ENCODE measurements at regions not wholly inside any gene's neighbourhood (a gene's known extent, or its start where the extent isn't known, plus 50 kb on each side); places are given as distances from the start of the nearest gene placed in this dataset.
"Not testable (repeated sequence)": the region's sequence is repeated elsewhere in the genome, so short reads cannot be mapped to it uniquely, and the experiment has no call there.

GRCh38 chr1:232417636-232418248, 212.2 kb downstream of the SIPA1L2 start:
- DNase-seq: no peak
- Mint-ChIP-seq H3K36me3 (no peaks in the 10 kb centered on the region), H3K9me3 (no peaks in the 10 kb centered on the region), H3K4me3 (no peak overlapping the region), H3K4me1 (no peaks in the 10 kb centered on the region), H3K27me3 (peaks cover 0 to 4% (median 0%) of the 10 kb centered on the region in 3 donors), H3K27ac (no peak overlapping the region)
- no peak for ATAC-seq (ENCODE audit: low read depth in 2 of 2)

DNA sequence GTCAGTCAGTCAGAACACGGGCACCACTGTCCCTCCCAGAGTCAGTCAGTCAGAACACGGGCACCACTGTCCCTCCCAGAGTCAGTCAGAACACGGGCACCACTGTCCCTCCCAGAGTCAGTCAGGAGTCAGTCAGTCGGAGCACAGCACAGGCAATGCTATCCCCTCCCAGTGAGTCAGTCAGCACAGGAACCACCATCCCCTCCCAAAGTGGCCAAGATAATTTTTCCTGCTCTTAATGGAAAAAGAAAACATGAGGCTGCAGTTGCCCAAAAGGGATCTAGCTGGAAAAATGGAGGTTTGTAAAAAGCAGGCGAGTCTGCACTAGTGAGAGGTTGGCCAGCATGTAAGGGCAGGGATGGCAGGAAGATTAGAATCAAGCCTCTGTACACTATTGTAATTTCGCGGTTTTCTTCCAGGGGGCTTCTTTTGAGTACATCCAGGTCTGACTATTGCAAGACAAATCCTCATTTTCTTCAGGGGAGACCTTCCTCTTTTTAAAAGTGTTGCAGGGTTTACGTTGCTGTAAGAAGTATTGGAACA, 213.8 kb downstream of the SIPA1L2 start:
- Mint-ChIP-seq H3K4me1 (no peaks in the 10 kb centered on the region), H3K9me3 (no peaks in the 10 kb centered on the region), H3K4me3 (no peak overlapping the region), H3K27ac (no peak overlapping the region), H3K27me3 (peaks cover 0 to 4% (median 0%) of the 10 kb centered on the region in 3 donors), H3K36me3 (no peaks in the 10 kb centered on the region)
- DNase-seq: no peak
- no peak for ATAC-seq (ENCODE audit: low read depth in 2 of 2)

GRCh38 chr1:232415481-232415880, 214.5 kb downstream of the SIPA1L2 start:
- not testable (repeated sequence) for H3K36me3 Mint-ChIP-seq; H3K27ac Mint-ChIP-seq; H3K4me3 Mint-ChIP-seq; H3K9me3 Mint-ChIP-seq; H3K27me3 Mint-ChIP-seq; H3K4me1 Mint-ChIP-seq; ATAC-seq (ENCODE audit: low read depth in 2 of 2); DNase-seq

- no peaks in the 10 kb centered on the region for H3K36me3 Mint-ChIP-seq
- peaks cover 0 to 4% (median 0%) of the 10 kb centered on the region in 3 donors for H3K27me3 Mint-ChIP-seq
- H3K4me1 Mint-ChIP-seq: no peaks in the 10 kb centered on the region
- H3K9me3 Mint-ChIP-seq: peaks cover 0 to 17% (median 4%) of the 10 kb centered on the region in 7 donors
- no peak overlapping the region for H3K27ac Mint-ChIP-seq
- H3K4me3 Mint-ChIP-seq: no peak overlapping the region
- ATAC-seq (ENCODE audit: low read depth in 2 of 2) (no peak), DNase-seq (no peak)
Measured at GRCh38 chr1:232414100-232414499, 215.8 kb downstream of the SIPA1L2 start.

DNA sequence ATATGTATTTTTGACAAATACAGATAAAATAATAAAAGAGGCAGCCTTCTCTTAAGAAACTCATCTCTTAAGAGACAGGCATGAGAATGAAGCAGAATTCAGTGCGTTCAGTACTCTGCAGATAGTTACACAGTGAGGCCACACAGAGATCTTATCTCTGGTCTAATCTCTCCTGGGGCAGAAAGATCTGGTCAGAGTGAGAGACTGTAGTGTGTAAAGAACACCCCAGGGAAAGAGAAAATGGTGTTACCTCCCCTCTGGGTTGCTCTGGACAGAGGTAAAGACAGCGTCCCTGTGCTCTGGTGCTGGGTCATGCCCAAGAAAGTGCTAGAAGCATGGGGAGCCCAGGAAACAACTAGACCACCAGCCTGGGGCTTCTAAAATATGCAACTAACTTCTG, 216.3 kb downstream of the SIPA1L2 start:
- no peaks in the 10 kb centered on the region for H3K4me1 Mint-ChIP-seq
- no peak for ATAC-seq (ENCODE audit: low read depth in 2 of 2)
- no peaks in the 10 kb centered on the region for H3K36me3 Mint-ChIP-seq
- no peak overlapping the region for H3K4me3 Mint-ChIP-seq
- H3K9me3 Mint-ChIP-seq: peaks cover 0 to 18% (median 4%) of the 10 kb centered on the region in 7 donors
- peaks cover 0 to 4% (median 0%) of the 10 kb centered on the region in 3 donors for H3K27me3 Mint-ChIP-seq
- H3K27ac Mint-ChIP-seq: no peak overlapping the region
- no peak for DNase-seq

DNA sequence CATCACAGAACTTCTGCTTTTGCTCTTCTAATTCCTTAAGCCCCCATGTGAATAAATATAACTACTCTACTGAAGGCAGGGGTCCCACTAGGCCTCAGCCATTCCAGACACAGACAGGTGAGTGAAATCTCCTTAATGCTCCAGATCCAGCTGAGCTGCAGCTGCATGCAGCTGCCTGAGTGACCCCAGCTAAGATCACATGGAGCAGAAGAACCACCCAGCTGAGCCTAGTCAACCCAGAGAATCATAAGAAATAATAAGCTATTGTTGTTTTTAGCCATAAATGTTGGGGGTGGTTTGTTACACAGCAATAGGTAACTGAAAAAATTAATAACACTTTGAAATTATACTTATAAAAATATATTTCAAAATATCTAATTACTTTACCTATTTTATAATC, 220.3 kb downstream of the SIPA1L2 start:
- ATAC-seq (ENCODE audit: low read depth in 2 of 2) (no peak), DNase-seq (no peak)
- Mint-ChIP-seq H3K4me1 (no peaks in the 10 kb centered on the region), H3K27ac (no peak overlapping the region), H3K27me3 (peaks cover 0 to 4% (median 0%) of the 10 kb centered on the region in 3 donors), H3K9me3 (peaks cover 0 to 18% (median 4%) of the 10 kb centered on the region in 7 donors), H3K36me3 (no peaks in the 10 kb centered on the region), H3K4me3 (no peak overlapping the region)

DNA sequence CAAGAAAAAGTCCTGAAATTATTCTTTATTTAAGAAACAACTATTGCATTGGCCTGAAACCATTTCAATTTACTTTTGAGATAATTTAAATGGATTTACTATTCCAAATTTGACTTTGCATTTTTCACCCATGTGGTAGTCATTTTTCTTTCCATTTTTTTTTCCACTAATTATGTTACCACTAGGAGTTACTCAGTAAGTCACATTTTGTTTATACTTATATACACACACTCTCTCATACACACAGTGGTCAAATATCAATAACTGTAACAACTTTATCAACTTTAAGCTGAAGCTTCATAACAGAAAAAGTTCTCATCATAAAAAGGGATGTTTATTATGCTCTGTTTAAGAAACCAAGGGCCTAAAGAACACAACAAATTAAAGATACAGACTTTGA, 222.8 kb downstream of the SIPA1L2 start:
- H3K4me3 Mint-ChIP-seq: no peak overlapping the region
- ATAC-seq (ENCODE audit: low read depth in 2 of 2) (no peak), DNase-seq (no peak)
- peaks cover 0 to 18% (median 4%) of the 10 kb centered on the region in 7 donors for H3K9me3 Mint-ChIP-seq
- H3K4me1 Mint-ChIP-seq: no peaks in the 10 kb centered on the region
- H3K27me3 Mint-ChIP-seq: peaks cover 0 to 4% (median 0%) of the 10 kb centered on the region in 3 donors
- H3K36me3 Mint-ChIP-seq: no peaks in the 10 kb centered on the region
- no peak overlapping the region for H3K27ac Mint-ChIP-seq

DNA sequence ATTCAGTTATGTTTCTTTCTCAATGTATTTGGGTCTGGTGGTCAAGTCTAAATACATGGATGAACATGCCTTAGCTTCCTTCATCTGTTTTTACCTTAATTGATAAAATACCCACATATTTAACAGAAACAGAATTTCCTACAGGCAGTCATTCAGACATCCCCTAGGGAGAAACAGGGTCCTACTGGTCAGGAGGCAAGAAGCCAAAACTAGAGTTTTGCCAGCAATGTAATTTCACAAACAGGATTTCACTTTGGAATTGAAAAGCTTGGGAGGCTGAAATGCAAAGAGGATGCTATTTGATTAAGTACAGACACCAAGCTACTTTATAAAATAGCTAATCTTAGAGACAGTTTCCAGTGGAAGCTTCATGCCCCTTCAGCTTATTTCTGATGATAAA, 224.2 kb downstream of the SIPA1L2 start:
- Mint-ChIP-seq H3K27ac (no peak overlapping the region), H3K27me3 (peaks cover 0 to 4% (median under 1%) of the 10 kb centered on the region in 3 donors), H3K4me1 (no peaks in the 10 kb centered on the region), H3K4me3 (no peak overlapping the region), H3K36me3 (no peaks in the 10 kb centered on the region), H3K9me3 (peaks cover 0 to 17% (median 4%) of the 10 kb centered on the region in 7 donors)
- no peak for ATAC-seq (ENCODE audit: low read depth in 2 of 2)
- no peak for DNase-seq

GRCh38 chr1:232404981-232405731, 224.8 kb downstream of the SIPA1L2 start:
- peaks cover 0 to 11% (median 4%) of the 10 kb centered on the region in 7 donors for H3K9me3 Mint-ChIP-seq
- H3K36me3 Mint-ChIP-seq: no peaks in the 10 kb centered on the region
- no peak overlapping the region for H3K4me3 Mint-ChIP-seq
- H3K27ac Mint-ChIP-seq: no peak overlapping the region
- DNase-seq: no peak
- peaks cover 0 to 7% (median 4%) of the 10 kb centered on the region in 3 donors for H3K27me3 Mint-ChIP-seq
- no peaks in the 10 kb centered on the region for H3K4me1 Mint-ChIP-seq
- no peak for ATAC-seq (ENCODE audit: low read depth in 2 of 2)

DNA sequence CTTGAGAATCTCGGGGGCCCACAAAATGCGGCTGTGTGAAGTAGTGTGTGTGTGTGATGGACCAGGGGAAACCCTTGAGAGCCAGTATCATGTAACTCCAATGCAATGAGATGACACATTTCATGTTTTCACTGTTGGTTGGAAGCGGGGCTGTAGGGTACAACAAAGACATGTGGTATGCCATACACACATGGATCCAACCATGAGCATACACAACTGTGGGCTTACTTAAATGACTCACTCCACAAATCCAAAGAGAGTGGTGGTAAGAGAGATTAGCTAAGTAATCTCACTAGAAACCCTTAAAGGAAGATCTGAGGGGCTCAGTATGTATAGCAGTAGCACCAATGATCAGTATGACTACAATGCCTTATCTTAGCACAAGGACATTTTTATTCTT, 225.7 kb downstream of the SIPA1L2 start:
- no peaks in the 10 kb centered on the region for H3K4me1 Mint-ChIP-seq
- H3K27me3 Mint-ChIP-seq: peaks cover 0 to 9% (median 4%) of the 10 kb centered on the region in 3 donors
- no peak overlapping the region for H3K27ac Mint-ChIP-seq

GRCh38 chr1:232403017-232403714, 226.8 kb downstream of the SIPA1L2 start:
- peaks cover 0 to 9% (median 4%) of the 10 kb centered on the region in 3 donors for H3K27me3 Mint-ChIP-seq
- no peaks in the 10 kb centered on the region for H3K4me1 Mint-ChIP-seq
- no peak overlapping the region for H3K27ac Mint-ChIP-seq
- no peak overlapping the region for H3K4me3 Mint-ChIP-seq
- no peaks in the 10 kb centered on the region for H3K36me3 Mint-ChIP-seq
- no peak for DNase-seq
- H3K9me3 Mint-ChIP-seq: no peaks in the 10 kb centered on the region
- ATAC-seq (ENCODE audit: low read depth in 2 of 2): no peak

More for the DNA sequence above, 225.7 kb downstream of the SIPA1L2 start:
- DNase-seq (no peak), ATAC-seq (ENCODE audit: low read depth in 2 of 2) (no peak)
- Mint-ChIP-seq H3K36me3 (no peaks in the 10 kb centered on the region), H3K9me3 (peaks cover 0 to 2% (median under 1%) of the 10 kb centered on the region in 7 donors), H3K4me3 (no peak overlapping the region)

DNA sequence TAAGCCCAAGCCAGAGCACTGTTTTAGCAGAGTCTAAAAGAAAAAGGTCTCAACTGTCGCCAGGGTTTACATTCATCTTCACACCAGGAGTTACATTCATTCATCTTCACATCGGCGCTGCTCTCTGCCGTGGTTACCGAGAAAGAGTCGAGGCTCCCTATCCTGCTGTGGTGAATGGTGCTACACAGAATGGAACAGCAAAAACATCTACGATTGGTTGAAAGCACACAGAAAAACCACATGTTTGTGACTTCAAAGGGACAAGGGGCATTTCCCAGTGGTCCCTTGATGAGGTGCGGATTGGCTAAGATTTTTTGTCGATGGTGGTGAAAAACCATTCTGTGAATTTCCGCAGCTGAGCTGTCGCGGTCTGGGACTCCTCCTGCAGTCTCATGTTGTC, 231.1 kb downstream of the SIPA1L2 start:
- H3K4me3 Mint-ChIP-seq: no peak overlapping the region
- H3K27ac Mint-ChIP-seq: no peak overlapping the region
- no peaks in the 10 kb centered on the region for H3K9me3 Mint-ChIP-seq
- no peaks in the 10 kb centered on the region for H3K4me1 Mint-ChIP-seq
- DNase-seq (no peak), ATAC-seq (ENCODE audit: low read depth in 2 of 2) (no peak)
- no peaks in the 10 kb centered on the region for H3K36me3 Mint-ChIP-seq
- H3K27me3 Mint-ChIP-seq: peaks cover 0 to 9% (median 0%) of the 10 kb centered on the region in 3 donors

DNA sequence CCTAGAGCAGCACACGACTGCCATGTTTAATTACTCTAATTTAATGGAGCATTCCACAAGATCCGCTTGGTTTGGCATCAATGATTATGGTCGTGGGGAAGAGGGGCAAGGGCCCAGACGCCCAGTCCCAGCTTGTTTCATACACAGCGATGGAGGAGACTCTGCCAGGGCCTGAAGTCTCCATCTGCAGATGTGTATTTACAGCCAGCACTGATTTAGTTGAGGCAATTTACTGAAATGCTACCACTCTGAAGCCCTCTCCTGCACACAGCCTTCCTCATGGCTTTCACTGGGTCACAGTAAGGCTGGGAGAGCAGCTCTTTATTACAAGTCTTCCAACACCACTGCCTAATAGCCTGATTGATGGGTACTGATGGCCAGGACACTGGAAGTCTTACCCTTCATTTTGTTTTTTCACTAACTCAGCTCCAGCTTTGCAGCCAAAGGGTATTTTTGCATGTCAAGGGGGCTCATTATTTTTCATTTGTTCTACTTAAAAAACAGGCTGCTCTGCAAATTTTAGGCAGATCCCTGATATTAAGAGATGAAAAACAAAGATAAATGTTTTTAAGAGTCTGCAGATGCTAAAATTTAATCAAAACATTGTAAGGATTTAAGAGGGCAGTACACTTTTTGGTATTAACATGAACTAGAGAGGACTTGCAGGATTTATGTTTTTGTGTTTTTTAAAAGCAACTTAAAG, 236.3 kb downstream of the SIPA1L2 start:
- no peaks in the 10 kb centered on the region for H3K27me3 Mint-ChIP-seq
- H3K36me3 Mint-ChIP-seq: no peaks in the 10 kb centered on the region
- peak overlapping the region in 1 of 6 donors; percentile 4 for H3K27ac Mint-ChIP-seq
- DNase-seq: no peak
- H3K4me3 Mint-ChIP-seq: no peak overlapping the region
- H3K9me3 Mint-ChIP-seq: no peaks in the 10 kb centered on the region
- H3K4me1 Mint-ChIP-seq: no peaks in the 10 kb centered on the region
- ATAC-seq (ENCODE audit: low read depth in 2 of 2): no peak

Measured in naive B cell (primary cell).